HFFc6 (cell line): ENCODE measurements at regions not wholly inside any gene's neighbourhood (a gene's known extent, or its start where the extent isn't known, plus 50 kb on each side); places are given as distances from the start of the nearest gene placed in this dataset.
"Not testable (repeated sequence)": the region's sequence is repeated elsewhere in the genome, so short reads cannot be mapped to it uniquely, and the experiment has no call there.

Source experiments
- DNase-seq: peaks from one replicate; pipeline ENCODE4 v3.0.0-alpha.2; 2018
- H3K27ac Mint-ChIP-seq: 2 replicates; pipeline ENCODE4 v1.8.0; 2020; ENCODE audit warnings: mild to moderate bottlenecking, mixed read lengths
- H3K27me3 Mint-ChIP-seq: 2 replicates; pipeline ENCODE4 v1.8.0; 2021; ENCODE audit warnings: mild to moderate bottlenecking, moderate library complexity, mixed read lengths; ENCODE audit not compliant: insufficient read depth
- H3K36me3 Mint-ChIP-seq: 2 replicates; pipeline ENCODE4 v1.8.0; 2021; ENCODE audit warnings: low read depth, mixed read lengths
- H3K4me1 Mint-ChIP-seq: 2 replicates; pipeline ENCODE4 v1.8.0; 2020; ENCODE audit warnings: low read depth, mixed read lengths
- H3K4me3 Mint-ChIP-seq: 2 replicates; pipeline ENCODE4 v1.8.0; 2020; ENCODE audit warnings: mild to moderate bottlenecking, moderate library complexity, mixed read lengths
- H3K9me3 Mint-ChIP-seq: 2 replicates; pipeline ENCODE4 v1.8.0; 2020; ENCODE audit warnings: mild to moderate bottlenecking, mixed read lengths
- TF ChIP-seq, protein P1 (sequence below): fragments of 200-600 bp; sonication (generic); IDR thresholded peaks from 2 replicates; pipeline ENCODE4 v1.5.0; 2021; ENCODE audit warnings: antibody characterized with exemption, mild to moderate bottlenecking

DNA sequence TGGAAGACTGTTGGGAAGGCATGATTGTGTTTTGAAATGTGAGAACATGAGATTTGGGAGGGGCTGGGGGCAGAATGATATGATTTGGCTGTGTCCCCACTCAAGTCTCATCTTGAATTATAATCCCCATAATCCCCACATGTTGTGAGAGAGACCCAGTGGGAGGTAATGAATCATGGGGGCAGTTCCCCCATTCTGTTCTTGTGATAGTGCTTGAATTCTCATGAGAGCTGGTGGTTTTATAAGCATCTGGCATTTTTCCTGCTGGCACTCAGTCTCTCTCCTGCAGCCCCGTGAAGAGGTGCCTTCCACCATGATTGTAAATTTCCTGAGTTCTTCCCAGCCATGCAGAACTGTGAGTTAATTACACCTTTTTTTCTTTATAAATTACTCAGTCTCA, 430.5 kb downstream of the OTOL1 start:
- Mint-ChIP-seq H3K27me3 (no peaks in the 10 kb centered on the region), H3K9me3 (peaks cover 21% of the 10 kb centered on the region), H3K36me3 (peaks cover 14% of the 10 kb centered on the region), H3K27ac (no peak overlapping the region), H3K4me3 (no peak overlapping the region), H3K4me1 (no peaks in the 10 kb centered on the region)
- TF ChIP-seq, protein P1, sequence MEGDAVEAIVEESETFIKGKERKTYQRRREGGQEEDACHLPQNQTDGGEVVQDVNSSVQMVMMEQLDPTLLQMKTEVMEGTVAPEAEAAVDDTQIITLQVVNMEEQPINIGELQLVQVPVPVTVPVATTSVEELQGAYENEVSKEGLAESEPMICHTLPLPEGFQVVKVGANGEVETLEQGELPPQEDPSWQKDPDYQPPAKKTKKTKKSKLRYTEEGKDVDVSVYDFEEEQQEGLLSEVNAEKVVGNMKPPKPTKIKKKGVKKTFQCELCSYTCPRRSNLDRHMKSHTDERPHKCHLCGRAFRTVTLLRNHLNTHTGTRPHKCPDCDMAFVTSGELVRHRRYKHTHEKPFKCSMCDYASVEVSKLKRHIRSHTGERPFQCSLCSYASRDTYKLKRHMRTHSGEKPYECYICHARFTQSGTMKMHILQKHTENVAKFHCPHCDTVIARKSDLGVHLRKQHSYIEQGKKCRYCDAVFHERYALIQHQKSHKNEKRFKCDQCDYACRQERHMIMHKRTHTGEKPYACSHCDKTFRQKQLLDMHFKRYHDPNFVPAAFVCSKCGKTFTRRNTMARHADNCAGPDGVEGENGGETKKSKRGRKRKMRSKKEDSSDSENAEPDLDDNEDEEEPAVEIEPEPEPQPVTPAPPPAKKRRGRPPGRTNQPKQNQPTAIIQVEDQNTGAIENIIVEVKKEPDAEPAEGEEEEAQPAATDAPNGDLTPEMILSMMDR: no peak
- no peak for DNase-seq

DNA sequence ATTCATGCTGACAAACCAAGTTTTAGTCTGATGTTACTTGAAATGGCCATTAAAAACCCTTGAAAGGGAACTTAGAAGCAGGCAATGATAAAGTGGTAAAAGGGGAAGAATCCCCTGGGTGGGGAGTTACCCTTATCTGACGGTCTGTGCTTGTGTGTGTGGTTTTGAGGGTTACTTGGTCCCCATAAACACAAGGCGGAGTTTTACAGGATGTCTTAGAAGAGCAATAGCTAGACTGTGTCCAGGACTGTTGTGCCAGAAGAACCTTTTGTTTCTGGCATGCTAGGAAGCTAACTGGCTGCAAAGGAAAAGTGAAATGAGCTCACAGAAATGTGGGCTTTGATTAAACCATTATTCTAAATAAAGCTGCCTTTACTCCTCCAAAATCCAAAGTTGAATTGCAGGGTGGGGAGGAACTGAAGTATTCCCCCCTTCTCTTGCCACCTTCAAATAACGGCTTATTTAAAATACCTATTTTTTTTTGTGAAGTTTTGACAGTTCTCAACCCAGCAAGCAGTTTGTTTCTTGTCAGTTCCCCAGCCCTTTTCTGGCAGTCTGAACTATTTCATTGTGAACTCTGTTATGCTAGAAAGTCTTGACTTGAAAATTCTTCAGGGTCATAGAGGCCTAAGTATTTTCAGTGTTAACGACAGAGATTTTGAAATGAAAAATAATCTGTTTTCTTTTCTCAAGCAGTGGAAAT, 443.5 kb downstream of the OTOL1 start:
- no peak overlapping the region; the same call in 1 of the 2 replicates for H3K27ac Mint-ChIP-seq
- H3K9me3 Mint-ChIP-seq: no peaks in the 10 kb centered on the region

DNA sequence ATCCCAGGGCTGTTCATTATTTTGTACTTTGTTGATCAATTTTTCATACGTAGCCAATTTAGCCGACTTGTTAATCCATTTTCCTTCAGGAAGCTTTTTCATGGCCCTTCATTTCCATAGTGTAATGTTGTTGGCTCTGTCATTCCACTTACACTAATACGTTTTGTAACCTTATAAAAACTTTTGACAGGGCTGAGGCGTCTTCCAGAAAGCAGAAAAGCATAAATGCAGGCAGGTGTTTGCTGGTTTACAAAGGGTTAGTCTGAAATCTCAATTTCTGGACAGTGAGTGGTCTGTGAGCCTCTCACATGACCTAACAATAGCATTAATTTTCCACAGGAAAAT, 444.0 kb downstream of the OTOL1 start:
- no peak overlapping the region for H3K4me3 Mint-ChIP-seq
- TF ChIP-seq, protein P1: no peak

More for the DNA sequence above, 443.5 kb downstream of the OTOL1 start:
- Mint-ChIP-seq H3K36me3 (no peaks in the 10 kb centered on the region; the same call in 1 of the 2 replicates), H3K27me3 (no peaks in the 10 kb centered on the region), H3K4me1 (peaks cover 11% of the 10 kb centered on the region; the same call in 1 of the 2 replicates), H3K4me3 (peak overlapping the region; percentile 54; the same call in 1 of the 2 replicates)
- TF ChIP-seq, protein P1: no peak
- DNase-seq: no peak

GRCh38 chr3:161941891-161942290, 445.3 kb downstream of the OTOL1 start:
- TF ChIP-seq, protein P1: no peak
- H3K27me3 Mint-ChIP-seq: no peaks in the 10 kb centered on the region
- no peak overlapping the region for H3K4me3 Mint-ChIP-seq
- H3K36me3 Mint-ChIP-seq: no peaks in the 10 kb centered on the region; the same call in 1 of the 2 replicates
- H3K4me1 Mint-ChIP-seq: peaks cover 16% of the 10 kb centered on the region; the same call in 1 of the 2 replicates
- peaks cover 5% of the 10 kb centered on the region; the same call in 1 of the 2 replicates for H3K9me3 Mint-ChIP-seq
- no peak for DNase-seq
- H3K27ac Mint-ChIP-seq: no peak overlapping the region

More for the DNA sequence above, 444.0 kb downstream of the OTOL1 start:
- Mint-ChIP-seq H3K36me3 (no peaks in the 10 kb centered on the region; the same call in 1 of the 2 replicates), H3K27me3 (no peaks in the 10 kb centered on the region), H3K27ac (no peak overlapping the region), H3K9me3 (peaks cover 5% of the 10 kb centered on the region; the same call in 1 of the 2 replicates), H3K4me1 (peaks cover 11% of the 10 kb centered on the region; the same call in 1 of the 2 replicates)
- DNase-seq: no peak

DNA sequence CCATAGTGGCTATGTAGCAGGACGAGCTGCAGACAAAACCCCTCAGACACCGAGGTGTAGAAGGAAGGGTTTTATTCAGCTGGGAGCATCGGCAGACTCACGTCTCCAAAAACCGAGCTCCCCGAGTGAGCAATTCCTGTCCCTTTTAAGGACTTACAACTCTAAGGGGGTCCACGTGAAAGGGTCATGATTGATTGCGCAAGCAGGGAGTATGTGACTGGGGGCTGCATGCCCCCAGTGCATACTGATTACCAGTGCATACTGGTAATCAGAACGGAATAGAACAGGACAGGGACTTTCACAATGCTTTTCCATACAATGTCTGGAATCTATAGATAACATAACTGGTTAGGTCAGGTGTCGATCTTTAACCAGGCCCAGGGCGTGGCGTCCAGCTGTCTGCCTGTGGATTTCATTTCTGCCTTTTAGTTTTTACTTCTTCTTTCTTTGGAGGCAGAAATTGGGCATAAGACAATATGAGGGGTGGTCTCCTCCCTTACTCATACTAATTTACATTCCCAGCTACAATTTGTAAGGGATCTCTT, 447.3 kb downstream of the OTOL1 start:
- H3K27ac Mint-ChIP-seq, H3K4me3 Mint-ChIP-seq, H3K27me3 Mint-ChIP-seq, DNase-seq, H3K9me3 Mint-ChIP-seq, H3K36me3 Mint-ChIP-seq: not testable (repeated sequence)
- peaks cover 16% of the 10 kb centered on the region; the same call in 1 of the 2 replicates for H3K4me1 Mint-ChIP-seq

DNA sequence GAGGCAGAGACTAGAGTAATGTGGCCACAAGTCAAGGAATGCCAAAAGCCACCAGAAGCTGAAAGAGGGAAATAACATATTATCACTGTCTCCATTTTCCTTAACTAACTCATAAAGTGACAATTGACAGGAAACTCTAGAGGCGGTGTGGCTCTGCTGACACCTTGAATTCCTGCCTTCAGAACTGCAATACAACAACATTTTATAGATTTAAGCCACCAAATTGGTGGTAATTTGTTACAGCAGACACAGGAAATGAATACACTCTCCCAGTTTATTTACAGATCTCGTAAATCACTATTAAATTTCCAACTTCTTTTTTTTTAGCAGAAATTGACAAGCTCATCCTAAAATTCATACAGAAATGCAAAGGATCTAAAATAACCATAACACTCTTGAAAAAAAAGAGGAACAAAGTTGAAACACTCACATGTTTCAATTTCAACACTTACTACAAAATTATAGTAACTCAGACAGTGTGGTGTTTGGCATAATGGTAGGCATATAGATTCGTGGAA, 449.9 kb downstream of the OTOL1 start:
- no peak for DNase-seq
- TF ChIP-seq, protein P1: no peak
- H3K36me3 Mint-ChIP-seq: no peaks in the 10 kb centered on the region

More for the DNA sequence above, 449.9 kb downstream of the OTOL1 start:
- H3K4me3 Mint-ChIP-seq: no peak overlapping the region
- 0 out of 2 replicates have a peak, but pooled peaks cover 5% of the 10 kb centered on the region for H3K4me1 Mint-ChIP-seq
- H3K27ac Mint-ChIP-seq: no peak overlapping the region
- peaks cover 5% of the 10 kb centered on the region; the same call in 1 of the 2 replicates for H3K9me3 Mint-ChIP-seq
- peaks cover 1% of the 10 kb centered on the region; the same call in 1 of the 2 replicates for H3K27me3 Mint-ChIP-seq
